HL-60 (cell line): ENCODE measurements at regions not wholly inside any gene's neighbourhood (a gene's known extent, or its start where the extent isn't known, plus 50 kb on each side); places are given as distances from the start of the nearest gene placed in this dataset.

ENCODE experiments used
- CTCF ChIP-seq: IDR thresholded peaks from one replicate; pipeline ENCODE4 v1.5.1; 2011; ENCODE audit warnings: low read length, control low read depth, inconsistent platforms; ENCODE audit not compliant: insufficient read depth
- GABPA ChIP-seq: IDR thresholded peaks from 2 replicates; pipeline ENCODE4 v1.6.1; 2012; ENCODE audit warnings: low read depth
- POLR2AphosphoS5 ChIP-seq: IDR thresholded peaks from 2 replicates; pipeline ENCODE4 v1.6.1; 2012; ENCODE audit warnings: low read depth
- TF ChIP-seq, protein P1 (sequence below): IDR thresholded peaks from 2 replicates; pipeline ENCODE4 v1.6.1; 2012; ENCODE audit warnings: low read depth; ENCODE audit not compliant: insufficient replicate concordance

DNA sequence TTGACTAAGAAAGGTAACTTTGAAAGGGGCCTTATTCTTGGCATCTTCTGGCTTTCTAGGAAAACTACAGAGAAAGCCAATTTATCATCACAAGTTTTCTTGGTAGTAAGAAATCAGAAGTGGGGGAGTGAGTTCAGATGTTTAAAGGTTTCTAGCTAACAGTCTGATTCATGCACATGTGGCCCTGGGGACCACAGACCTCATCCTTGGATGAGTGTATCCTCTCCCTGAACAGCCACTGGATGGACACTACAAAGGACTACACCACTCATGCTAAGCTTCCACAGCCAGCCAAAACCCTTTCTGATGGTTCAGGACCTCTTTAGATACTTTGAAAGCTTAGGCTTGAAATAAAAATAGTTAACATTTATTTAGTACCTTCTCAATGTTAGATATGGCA is 218.3 kb upstream of the STK17B start:
- TF ChIP-seq CTCF: no peak
- TF ChIP-seq GABPA: no peak
- no peak for TF ChIP-seq POLR2AphosphoS5
- TF ChIP-seq, protein P1, sequence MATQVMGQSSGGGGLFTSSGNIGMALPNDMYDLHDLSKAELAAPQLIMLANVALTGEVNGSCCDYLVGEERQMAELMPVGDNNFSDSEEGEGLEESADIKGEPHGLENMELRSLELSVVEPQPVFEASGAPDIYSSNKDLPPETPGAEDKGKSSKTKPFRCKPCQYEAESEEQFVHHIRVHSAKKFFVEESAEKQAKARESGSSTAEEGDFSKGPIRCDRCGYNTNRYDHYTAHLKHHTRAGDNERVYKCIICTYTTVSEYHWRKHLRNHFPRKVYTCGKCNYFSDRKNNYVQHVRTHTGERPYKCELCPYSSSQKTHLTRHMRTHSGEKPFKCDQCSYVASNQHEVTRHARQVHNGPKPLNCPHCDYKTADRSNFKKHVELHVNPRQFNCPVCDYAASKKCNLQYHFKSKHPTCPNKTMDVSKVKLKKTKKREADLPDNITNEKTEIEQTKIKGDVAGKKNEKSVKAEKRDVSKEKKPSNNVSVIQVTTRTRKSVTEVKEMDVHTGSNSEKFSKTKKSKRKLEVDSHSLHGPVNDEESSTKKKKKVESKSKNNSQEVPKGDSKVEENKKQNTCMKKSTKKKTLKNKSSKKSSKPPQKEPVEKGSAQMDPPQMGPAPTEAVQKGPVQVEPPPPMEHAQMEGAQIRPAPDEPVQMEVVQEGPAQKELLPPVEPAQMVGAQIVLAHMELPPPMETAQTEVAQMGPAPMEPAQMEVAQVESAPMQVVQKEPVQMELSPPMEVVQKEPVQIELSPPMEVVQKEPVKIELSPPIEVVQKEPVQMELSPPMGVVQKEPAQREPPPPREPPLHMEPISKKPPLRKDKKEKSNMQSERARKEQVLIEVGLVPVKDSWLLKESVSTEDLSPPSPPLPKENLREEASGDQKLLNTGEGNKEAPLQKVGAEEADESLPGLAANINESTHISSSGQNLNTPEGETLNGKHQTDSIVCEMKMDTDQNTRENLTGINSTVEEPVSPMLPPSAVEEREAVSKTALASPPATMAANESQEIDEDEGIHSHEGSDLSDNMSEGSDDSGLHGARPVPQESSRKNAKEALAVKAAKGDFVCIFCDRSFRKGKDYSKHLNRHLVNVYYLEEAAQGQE: no peak
